ENCODE measurements at regions not wholly inside any gene's neighbourhood (a gene's known extent, or its start where the extent isn't known, plus 50 kb on each side); places are given as distances from the start of the nearest gene placed in this dataset.

DNA sequence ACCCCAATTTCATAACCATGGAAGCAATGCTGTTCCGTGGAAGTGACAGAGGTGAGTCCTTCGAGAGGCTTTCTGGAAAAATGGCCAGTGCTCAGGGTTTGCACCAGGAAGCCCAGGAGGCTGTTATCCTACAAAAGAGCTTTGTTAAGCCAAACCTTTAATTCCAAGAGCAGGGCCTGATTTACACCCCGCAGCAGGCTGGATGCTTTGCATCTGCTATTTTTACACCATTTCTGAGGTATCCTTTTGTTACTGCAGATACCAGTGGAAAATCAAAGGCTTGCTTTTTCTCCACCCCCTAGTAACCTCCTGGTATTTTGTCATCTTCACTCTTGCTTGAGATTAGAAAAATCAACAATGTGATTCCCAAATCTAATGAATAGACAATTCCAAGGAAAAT, 380.6 kb downstream of the SOX11 start (continued):
- TF ChIP-seq, protein P1, sequence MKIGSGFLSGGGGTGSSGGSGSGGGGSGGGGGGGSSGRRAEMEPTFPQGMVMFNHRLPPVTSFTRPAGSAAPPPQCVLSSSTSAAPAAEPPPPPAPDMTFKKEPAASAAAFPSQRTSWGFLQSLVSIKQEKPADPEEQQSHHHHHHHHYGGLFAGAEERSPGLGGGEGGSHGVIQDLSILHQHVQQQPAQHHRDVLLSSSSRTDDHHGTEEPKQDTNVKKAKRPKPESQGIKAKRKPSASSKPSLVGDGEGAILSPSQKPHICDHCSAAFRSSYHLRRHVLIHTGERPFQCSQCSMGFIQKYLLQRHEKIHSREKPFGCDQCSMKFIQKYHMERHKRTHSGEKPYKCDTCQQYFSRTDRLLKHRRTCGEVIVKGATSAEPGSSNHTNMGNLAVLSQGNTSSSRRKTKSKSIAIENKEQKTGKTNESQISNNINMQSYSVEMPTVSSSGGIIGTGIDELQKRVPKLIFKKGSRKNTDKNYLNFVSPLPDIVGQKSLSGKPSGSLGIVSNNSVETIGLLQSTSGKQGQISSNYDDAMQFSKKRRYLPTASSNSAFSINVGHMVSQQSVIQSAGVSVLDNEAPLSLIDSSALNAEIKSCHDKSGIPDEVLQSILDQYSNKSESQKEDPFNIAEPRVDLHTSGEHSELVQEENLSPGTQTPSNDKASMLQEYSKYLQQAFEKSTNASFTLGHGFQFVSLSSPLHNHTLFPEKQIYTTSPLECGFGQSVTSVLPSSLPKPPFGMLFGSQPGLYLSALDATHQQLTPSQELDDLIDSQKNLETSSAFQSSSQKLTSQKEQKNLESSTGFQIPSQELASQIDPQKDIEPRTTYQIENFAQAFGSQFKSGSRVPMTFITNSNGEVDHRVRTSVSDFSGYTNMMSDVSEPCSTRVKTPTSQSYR (CRISPR knock-in tag; IDR thresholded peaks at IDR 0.05) = no peak
- no peak for TF ChIP-seq OVOL2 (CRISPR knock-in tag; IDR thresholded peaks at IDR 0.05; ENCODE audit: borderline replicate concordance)
- no peak for TF ChIP-seq PRRX2 (CRISPR knock-in tag; IDR thresholded peaks at IDR 0.05)

- Mint-ChIP-seq H3K36me3 (peaks cover 65% of the 10 kb centered on the region), H3K27ac (no peak overlapping the region), H3K9me3 (peaks cover 80% of the 10 kb centered on the region), H3K4me3 (no peak overlapping the region), H3K4me1 (no peaks in the 10 kb centered on the region), H3K27me3 (ENCODE audit: low read depth) (peaks cover 5% of the 10 kb centered on the region)
- ATAC-seq (no peak), DNase-seq (ENCODE audit: low spot score) (no peak)
- ChIA-PET POLR2A (no interaction called here), CTCF (no interaction called here)
- TF ChIP-seq ZNF219 (CRISPR knock-in tag; IDR thresholded peaks at IDR 0.05; ENCODE audit: borderline replicate concordance) = no peak
- TF ChIP-seq, protein P2, sequence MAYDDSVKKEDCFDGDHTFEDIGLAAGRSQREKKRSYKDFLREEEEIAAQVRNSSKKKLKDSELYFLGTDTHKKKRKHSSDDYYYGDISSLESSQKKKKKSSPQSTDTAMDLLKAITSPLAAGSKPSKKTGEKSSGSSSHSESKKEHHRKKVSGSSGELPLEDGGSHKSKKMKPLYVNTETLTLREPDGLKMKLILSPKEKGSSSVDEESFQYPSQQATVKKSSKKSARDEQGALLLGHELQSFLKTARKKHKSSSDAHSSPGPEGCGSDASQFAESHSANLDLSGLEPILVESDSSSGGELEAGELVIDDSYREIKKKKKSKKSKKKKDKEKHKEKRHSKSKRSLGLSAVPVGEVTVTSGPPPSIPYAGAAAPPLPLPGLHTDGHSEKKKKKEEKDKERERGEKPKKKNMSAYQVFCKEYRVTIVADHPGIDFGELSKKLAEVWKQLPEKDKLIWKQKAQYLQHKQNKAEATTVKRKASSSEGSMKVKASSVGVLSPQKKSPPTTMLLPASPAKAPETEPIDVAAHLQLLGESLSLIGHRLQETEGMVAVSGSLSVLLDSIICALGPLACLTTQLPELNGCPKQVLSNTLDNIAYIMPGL (CRISPR knock-in tag; IDR thresholded peaks at IDR 0.05) = no peak
- TF ChIP-seq, protein P3, sequence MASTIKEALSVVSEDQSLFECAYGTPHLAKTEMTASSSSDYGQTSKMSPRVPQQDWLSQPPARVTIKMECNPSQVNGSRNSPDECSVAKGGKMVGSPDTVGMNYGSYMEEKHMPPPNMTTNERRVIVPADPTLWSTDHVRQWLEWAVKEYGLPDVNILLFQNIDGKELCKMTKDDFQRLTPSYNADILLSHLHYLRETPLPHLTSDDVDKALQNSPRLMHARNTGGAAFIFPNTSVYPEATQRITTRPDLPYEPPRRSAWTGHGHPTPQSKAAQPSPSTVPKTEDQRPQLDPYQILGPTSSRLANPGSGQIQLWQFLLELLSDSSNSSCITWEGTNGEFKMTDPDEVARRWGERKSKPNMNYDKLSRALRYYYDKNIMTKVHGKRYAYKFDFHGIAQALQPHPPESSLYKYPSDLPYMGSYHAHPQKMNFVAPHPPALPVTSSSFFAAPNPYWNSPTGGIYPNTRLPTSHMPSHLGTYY (CRISPR knock-in tag; IDR thresholded peaks at IDR 0.05) = no peak
- no peak for TF ChIP-seq AFF4 (CRISPR knock-in tag; IDR thresholded peaks at IDR 0.05; ENCODE audit: borderline replicate concordance)
- TF ChIP-seq, protein P4, sequence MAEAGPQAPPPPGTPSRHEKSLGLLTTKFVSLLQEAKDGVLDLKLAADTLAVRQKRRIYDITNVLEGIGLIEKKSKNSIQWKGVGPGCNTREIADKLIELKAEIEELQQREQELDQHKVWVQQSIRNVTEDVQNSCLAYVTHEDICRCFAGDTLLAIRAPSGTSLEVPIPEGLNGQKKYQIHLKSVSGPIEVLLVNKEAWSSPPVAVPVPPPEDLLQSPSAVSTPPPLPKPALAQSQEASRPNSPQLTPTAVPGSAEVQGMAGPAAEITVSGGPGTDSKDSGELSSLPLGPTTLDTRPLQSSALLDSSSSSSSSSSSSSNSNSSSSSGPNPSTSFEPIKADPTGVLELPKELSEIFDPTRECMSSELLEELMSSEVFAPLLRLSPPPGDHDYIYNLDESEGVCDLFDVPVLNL (CRISPR knock-in tag; IDR thresholded peaks at IDR 0.05; ENCODE audit: borderline replicate concordance, low read depth) = no peak
- no peak for TF ChIP-seq JAZF1 (CRISPR knock-in tag; IDR thresholded peaks at IDR 0.05)
- no peak for TF ChIP-seq ZNF532 (CRISPR knock-in tag; IDR thresholded peaks at IDR 0.05; ENCODE audit: borderline replicate concordance)
- TF ChIP-seq, protein P5, sequence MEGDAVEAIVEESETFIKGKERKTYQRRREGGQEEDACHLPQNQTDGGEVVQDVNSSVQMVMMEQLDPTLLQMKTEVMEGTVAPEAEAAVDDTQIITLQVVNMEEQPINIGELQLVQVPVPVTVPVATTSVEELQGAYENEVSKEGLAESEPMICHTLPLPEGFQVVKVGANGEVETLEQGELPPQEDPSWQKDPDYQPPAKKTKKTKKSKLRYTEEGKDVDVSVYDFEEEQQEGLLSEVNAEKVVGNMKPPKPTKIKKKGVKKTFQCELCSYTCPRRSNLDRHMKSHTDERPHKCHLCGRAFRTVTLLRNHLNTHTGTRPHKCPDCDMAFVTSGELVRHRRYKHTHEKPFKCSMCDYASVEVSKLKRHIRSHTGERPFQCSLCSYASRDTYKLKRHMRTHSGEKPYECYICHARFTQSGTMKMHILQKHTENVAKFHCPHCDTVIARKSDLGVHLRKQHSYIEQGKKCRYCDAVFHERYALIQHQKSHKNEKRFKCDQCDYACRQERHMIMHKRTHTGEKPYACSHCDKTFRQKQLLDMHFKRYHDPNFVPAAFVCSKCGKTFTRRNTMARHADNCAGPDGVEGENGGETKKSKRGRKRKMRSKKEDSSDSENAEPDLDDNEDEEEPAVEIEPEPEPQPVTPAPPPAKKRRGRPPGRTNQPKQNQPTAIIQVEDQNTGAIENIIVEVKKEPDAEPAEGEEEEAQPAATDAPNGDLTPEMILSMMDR (IDR thresholded peaks at IDR 0.05) = no peak
- TF ChIP-seq OVOL2 (CRISPR knock-in tag; IDR thresholded peaks at IDR 0.05; ENCODE audit: borderline replicate concordance) = no peak
- no peak for TF ChIP-seq ETV6 (CRISPR knock-in tag; IDR thresholded peaks at IDR 0.05)
- no peak for TF ChIP-seq NR2C2 (CRISPR knock-in tag; IDR thresholded peaks at IDR 0.05)
- no peak for TF ChIP-seq NR3C1 (CRISPR knock-in tag; conservative IDR thresholded peaks at IDR 0.05; ENCODE audit: low read depth)
Measured at GRCh38 chr2:6073191-6074088, 381.3 kb downstream of the SOX11 start.

All from WTC11 (cell line).